HCT116 (cell line): ENCODE measurements at regions not wholly inside any gene's neighbourhood (a gene's known extent, or its start where the extent isn't known, plus 50 kb on each side); places are given as distances from the start of the nearest gene placed in this dataset.

Experiments used
- ATAC-seq: fragments of 200-7000 bp; cut with Tn5 transposase; 2 replicates; pipeline ENCODE4 v1.9.1; 2020; ENCODE audit warnings: mild to moderate bottlenecking, moderate library complexity
- BruUV-seq: library from RNA; stranded (reverse); fragments of 400-500 nt; replicated peaks from 2 replicates; lab custom pipeline; 2021; lab: Mats Ljungman, UMichigan
- CTCF ChIA-PET: fragments of 300-600 bp; sonication (Branson Sonifier 250); formaldehyde crosslinking; loops from one replicate; lab custom pipeline; 2021; ENCODE audit warnings: antibody characterized with exemption; lab: Charles Lee
- POLR2A ChIA-PET: fragments of 300-600, 350-600 bp; sonication (Branson Sonifier 250); formaldehyde crosslinking; loops from one replicate; lab custom pipeline; 2021; ENCODE audit warnings: antibody characterized with exemption; lab: Charles Lee
- RAD21 ChIA-PET, 2 experiments: fragments of 300-600 bp; sonication (Branson Sonifier 250); formaldehyde crosslinking; loops; one replicate each; lab custom pipeline; 2023; ENCODE audit warnings: low total read pairs in 2 of 2; ENCODE audit not compliant: uncharacterized antibody in 2 of 2, unreplicated experiment in 2 of 2, low non-redundant PET in 1 of 2; lab: Charles Lee
- DNase-seq: peaks from one replicate; pipeline ENCODE4 v3.0.0-alpha.2; 2010; ENCODE audit warnings: low read depth, low spot score
- H2AFZ ChIP-seq: fragments of 200-600 bp; shearing (Covaris generic), sonication (generic); 2 replicates; pipeline ENCODE4 v1.6.1; 2017; ENCODE audit warnings: low read depth, mixed run types, mixed read lengths, antibody characterized with exemption, low read length; ENCODE audit not compliant: poor library complexity, severe bottlenecking
- H3K27ac ChIP-seq: 2 replicates; pipeline ENCODE4 v1.5.1; 2012; ENCODE audit warnings: low read depth, low read length
- H3K27me3 ChIP-seq: fragments of 200-600 bp; sonication (generic); 2 replicates; pipeline ENCODE4 v1.6.1; 2016; ENCODE audit warnings: mixed run types, low read length, mixed read lengths; ENCODE audit not compliant: insufficient read depth
- H3K36me3 ChIP-seq, 2 experiments: fragments of 200-500 bp in 1 of 2; fragments of 200-600 bp in 1 of 2; sonication (Bioruptor generic) in 1 of 2; sonication (generic) in 1 of 2; 2 replicates each; pipeline versions ENCODE4 v1.5.1 to v1.6.1; 2014 to 2016; ENCODE audit warnings: low read length in 2 of 2, inconsistent platforms in 1 of 2, mixed read lengths in 1 of 2, mixed run types in 1 of 2; ENCODE audit not compliant: insufficient read depth in 2 of 2, control insufficient read depth in 1 of 2
- H3K4me1 ChIP-seq, 2 experiments: fragments of 200-600 bp in 1 of 2; sonication (generic) in 1 of 2; 2 replicates each; pipeline versions ENCODE4 v1.5.1 to v1.6.1; 2012 to 2017; ENCODE audit warnings: low read length in 2 of 2, inconsistent platforms in 1 of 2, mild to moderate bottlenecking in 1 of 2, mixed read lengths in 1 of 2, mixed run types in 1 of 2, moderate library complexity in 1 of 2; ENCODE audit not compliant: insufficient read depth in 2 of 2, control insufficient read depth in 1 of 2
- H3K4me2 ChIP-seq: fragments of 200-600 bp; sonication (generic); 2 replicates; pipeline ENCODE4 v1.6.1; 2017; ENCODE audit warnings: mixed run types, low read length, mixed read lengths
- H3K4me3 ChIP-seq, 2 experiments: fragments of 200-600 bp in 1 of 2; sonication (generic) in 1 of 2; replicated peaks in 1 of 2; 2 replicates each; pipeline ENCODE4 v1.5.1; 2011 to 2016; ENCODE audit warnings: low read length in 2 of 2, control low read depth in 1 of 2, low read depth in 1 of 2, mild to moderate bottlenecking in 1 of 2, mixed read lengths in 1 of 2, mixed run types in 1 of 2
- H3K79me2 ChIP-seq: fragments of 200-600 bp; sonication (generic); 2 replicates; pipeline ENCODE4 v1.6.1; 2017; ENCODE audit warnings: mild to moderate bottlenecking, mixed run types, low read length, moderate library complexity, mixed read lengths; ENCODE audit not compliant: insufficient read depth
- H3K9ac ChIP-seq: fragments of 200-600 bp; sonication (generic); 2 replicates; pipeline ENCODE4 v1.6.1; 2016; ENCODE audit warnings: low read length, mixed read lengths
- H3K9me2 ChIP-seq: fragments of 200-600 bp; sonication (generic), shearing (Covaris generic); 2 replicates; pipeline ENCODE4 v1.6.1; 2017; ENCODE audit warnings: mixed run types, mild to moderate bottlenecking, moderate library complexity; ENCODE audit not compliant: insufficient read depth
- H3K9me3 ChIP-seq, 2 experiments: fragments of 200-500 bp in 1 of 2; fragments of 200-600 bp in 1 of 2; sonication (Bioruptor generic) in 1 of 2; sonication (generic) in 1 of 2; 2 replicates each; pipeline ENCODE4 v1.6.1; 2014 to 2017; ENCODE audit warnings: low read length in 2 of 2, mixed read lengths in 2 of 2, inconsistent platforms in 1 of 2, low read depth in 1 of 2, mild to moderate bottlenecking in 1 of 2, mixed run types in 1 of 2, moderate library complexity in 1 of 2; ENCODE audit not compliant: control insufficient read depth in 1 of 2, insufficient read depth in 1 of 2
- H4K20me1 ChIP-seq: fragments of 200-600 bp; sonication (generic), shearing (Covaris generic); 2 replicates; pipeline ENCODE4 v1.6.1; 2017; ENCODE audit warnings: mixed run types, mild to moderate bottlenecking, moderate library complexity; ENCODE audit not compliant: insufficient read depth
- ATF3 ChIP-seq: IDR thresholded peaks from 2 replicates; pipeline ENCODE4 v1.6.1; 2012
- CBX3 ChIP-seq: IDR thresholded peaks from 2 replicates; pipeline ENCODE4 v1.6.1; 2012; ENCODE audit warnings: low read depth
- EGR1 ChIP-seq: IDR thresholded peaks from 2 replicates; pipeline ENCODE4 v1.6.1; 2012; ENCODE audit warnings: low read depth
- ELF1 ChIP-seq: IDR thresholded peaks from 2 replicates; pipeline ENCODE4 v1.6.1; 2012; ENCODE audit warnings: low read depth, borderline replicate concordance
- EZH2 ChIP-seq: fragments of 200-600 bp; sonication (generic); IDR thresholded peaks from 2 replicates; pipeline ENCODE4 v1.6.1; 2017; ENCODE audit warnings: antibody characterized with exemption, mixed run types
- EZH2phosphoT487 ChIP-seq: fragments of 200-600 bp; IDR thresholded peaks from 2 replicates; pipeline ENCODE4 v1.6.1; 2018; ENCODE audit warnings: antibody characterized with exemption, borderline replicate concordance
- FOSL1 ChIP-seq: IDR thresholded peaks from 2 replicates; pipeline ENCODE4 v1.6.1; 2012; ENCODE audit warnings: low read depth
- POLR2A ChIP-seq: IDR thresholded peaks from 2 replicates; pipeline ENCODE4 v1.7.0; 2011; ENCODE audit warnings: borderline replicate concordance; ENCODE audit not compliant: insufficient read depth, insufficient read length; ENCODE audit errors: extremely low read depth
- POLR2AphosphoS5 ChIP-seq: IDR thresholded peaks from 2 replicates; pipeline ENCODE4 v1.6.1; 2011; ENCODE audit warnings: mild to moderate bottlenecking, low read depth, low read length, moderate library complexity
- RAD21 ChIP-seq: IDR thresholded peaks from 2 replicates; pipeline ENCODE4 v1.6.1; 2012; ENCODE audit warnings: low read depth, mild to moderate bottlenecking
- REST ChIP-seq: IDR thresholded peaks from 2 replicates; pipeline ENCODE4 v1.6.1; 2012; ENCODE audit warnings: low read depth
- SIN3A ChIP-seq: IDR thresholded peaks from 2 replicates; pipeline ENCODE4 v1.6.1; 2012; ENCODE audit warnings: low read depth
- TCF7L2 ChIP-seq: IDR thresholded peaks from 2 replicates; pipeline ENCODE4 v1.7.0; 2011; ENCODE audit warnings: borderline replicate concordance, inconsistent platforms; ENCODE audit not compliant: insufficient read depth, insufficient read length; ENCODE audit errors: extremely low read depth
- YY1 ChIP-seq: IDR thresholded peaks from 2 replicates; pipeline ENCODE4 v1.6.1; 2011; ENCODE audit warnings: low read length, low read depth, moderate library complexity, mild to moderate bottlenecking; ENCODE audit not compliant: insufficient replicate concordance; ENCODE audit errors: extremely low read depth
- ZFX ChIP-seq: fragments of 450-650 bp; IDR thresholded peaks from 2 replicates; pipeline ENCODE4 v1.6.1; 2017
- intact Hi-C: fragments of 100-400 bp; cut with micrococcal nuclease; formaldehyde crosslinking; loops from 2 replicates; pipeline ENCODE4 v1.10.0; 2022
- TF ChIP-seq, protein P1 (sequence below): IDR thresholded peaks from 2 replicates; pipeline ENCODE4 v1.6.1; 2011; ENCODE audit warnings: mild to moderate bottlenecking, low read length, moderate library complexity; ENCODE audit not compliant: insufficient replicate concordance; ENCODE audit errors: extremely low read depth

GRCh38 chr18:68085251-68085650 lies 568.7 kb upstream of the DSEL start:
- ChIA-PET RAD21 (no interaction called here), CTCF (no interaction called here), POLR2A (no interaction called here)
- no peaks in the 10 kb centered on the region for H3K27me3 ChIP-seq
- no peak for DNase-seq
- H3K4me1 ChIP-seq = no peaks in the 10 kb centered on the region
- no peak overlapping the region for H3K9ac ChIP-seq
- no peak overlapping the region for H3K27ac ChIP-seq
- no peak for TF ChIP-seq POLR2A
- no peak for TF ChIP-seq CBX3
- no peak for TF ChIP-seq ATF3
- TF ChIP-seq YY1 = no peak
- TF ChIP-seq EZH2 = no peak
- TF ChIP-seq ZFX = no peak
- TF ChIP-seq POLR2AphosphoS5 = no peak
- TF ChIP-seq RAD21 = no peak
- TF ChIP-seq TCF7L2 = no peak
- TF ChIP-seq FOSL1 = no peak
- TF ChIP-seq, protein P1, sequence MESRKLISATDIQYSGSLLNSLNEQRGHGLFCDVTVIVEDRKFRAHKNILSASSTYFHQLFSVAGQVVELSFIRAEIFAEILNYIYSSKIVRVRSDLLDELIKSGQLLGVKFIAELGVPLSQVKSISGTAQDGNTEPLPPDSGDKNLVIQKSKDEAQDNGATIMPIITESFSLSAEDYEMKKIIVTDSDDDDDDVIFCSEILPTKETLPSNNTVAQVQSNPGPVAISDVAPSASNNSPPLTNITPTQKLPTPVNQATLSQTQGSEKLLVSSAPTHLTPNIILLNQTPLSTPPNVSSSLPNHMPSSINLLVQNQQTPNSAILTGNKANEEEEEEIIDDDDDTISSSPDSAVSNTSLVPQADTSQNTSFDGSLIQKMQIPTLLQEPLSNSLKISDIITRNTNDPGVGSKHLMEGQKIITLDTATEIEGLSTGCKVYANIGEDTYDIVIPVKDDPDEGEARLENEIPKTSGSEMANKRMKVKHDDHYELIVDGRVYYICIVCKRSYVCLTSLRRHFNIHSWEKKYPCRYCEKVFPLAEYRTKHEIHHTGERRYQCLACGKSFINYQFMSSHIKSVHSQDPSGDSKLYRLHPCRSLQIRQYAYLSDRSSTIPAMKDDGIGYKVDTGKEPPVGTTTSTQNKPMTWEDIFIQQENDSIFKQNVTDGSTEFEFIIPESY = no peak
- no peak for TF ChIP-seq EGR1
- TF ChIP-seq SIN3A = no peak
- no peak for TF ChIP-seq EZH2phosphoT487
- TF ChIP-seq ELF1 = no peak
- TF ChIP-seq REST = no peak
- no peaks in the 10 kb centered on the region; the same call in 1 of the 2 replicates for H4K20me1 ChIP-seq
- intact Hi-C loops = no loop called here
- no peak overlapping the region for H3K4me3 ChIP-seq
- no peaks in the 10 kb centered on the region for H3K36me3 ChIP-seq
- H3K9me3 ChIP-seq = peaks cover 9 to 13% of the 10 kb centered on the region in 2 experiments; a peak in 2 of 4 replicates
- H2AFZ ChIP-seq = no peak overlapping the region
- H3K9me2 ChIP-seq = no peaks in the 10 kb centered on the region
- no peak overlapping the region for H3K4me2 ChIP-seq
- ATAC-seq = no peak
- no peaks in the 10 kb centered on the region for H3K79me2 ChIP-seq
- no TSS peak for BruUV-seq
